ENCODE measurements at regions not wholly inside any gene's neighbourhood (a gene's known extent, or its start where the extent isn't known, plus 50 kb on each side); places are given as distances from the start of the nearest gene placed in this dataset.

DNA sequence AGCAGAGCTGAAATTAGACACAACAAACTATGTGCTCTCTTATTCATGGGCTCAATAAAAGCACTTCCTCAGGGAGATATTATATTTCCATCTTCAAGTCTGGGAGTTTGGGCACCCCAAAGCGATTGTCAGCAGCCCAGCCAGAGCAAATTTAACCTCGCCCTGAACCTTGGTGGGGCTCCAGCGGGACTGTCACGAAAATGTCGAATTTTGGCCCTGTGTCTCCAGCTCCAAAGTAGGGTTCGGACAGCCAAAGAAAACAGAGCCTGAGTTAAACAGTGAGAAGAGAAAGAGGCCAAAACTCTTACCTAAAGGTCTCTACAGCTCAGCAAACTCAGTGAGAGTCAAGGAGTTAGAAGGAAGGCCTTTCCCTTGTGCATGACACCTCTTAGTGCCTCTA, 432.9 kb downstream of the SPATA31D1 start:
- TF ChIP-seq, protein P1, sequence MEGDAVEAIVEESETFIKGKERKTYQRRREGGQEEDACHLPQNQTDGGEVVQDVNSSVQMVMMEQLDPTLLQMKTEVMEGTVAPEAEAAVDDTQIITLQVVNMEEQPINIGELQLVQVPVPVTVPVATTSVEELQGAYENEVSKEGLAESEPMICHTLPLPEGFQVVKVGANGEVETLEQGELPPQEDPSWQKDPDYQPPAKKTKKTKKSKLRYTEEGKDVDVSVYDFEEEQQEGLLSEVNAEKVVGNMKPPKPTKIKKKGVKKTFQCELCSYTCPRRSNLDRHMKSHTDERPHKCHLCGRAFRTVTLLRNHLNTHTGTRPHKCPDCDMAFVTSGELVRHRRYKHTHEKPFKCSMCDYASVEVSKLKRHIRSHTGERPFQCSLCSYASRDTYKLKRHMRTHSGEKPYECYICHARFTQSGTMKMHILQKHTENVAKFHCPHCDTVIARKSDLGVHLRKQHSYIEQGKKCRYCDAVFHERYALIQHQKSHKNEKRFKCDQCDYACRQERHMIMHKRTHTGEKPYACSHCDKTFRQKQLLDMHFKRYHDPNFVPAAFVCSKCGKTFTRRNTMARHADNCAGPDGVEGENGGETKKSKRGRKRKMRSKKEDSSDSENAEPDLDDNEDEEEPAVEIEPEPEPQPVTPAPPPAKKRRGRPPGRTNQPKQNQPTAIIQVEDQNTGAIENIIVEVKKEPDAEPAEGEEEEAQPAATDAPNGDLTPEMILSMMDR (IDR thresholded peaks at IDR 0.05): no peak
- no peak for TF ChIP-seq POLR2AphosphoS5 (IDR thresholded peaks at IDR 0.05)
- no peak for TF ChIP-seq POLR2A (IDR thresholded peaks at IDR 0.05)
